ENCODE measurements at regions not wholly inside any gene's neighbourhood (a gene's known extent, or its start where the extent isn't known, plus 50 kb on each side); places are given as distances from the start of the nearest gene placed in this dataset.

GRCh38 chr9:86772635-86772993, 174.7 kb downstream of the GAS1 start (continued):
- no peak for TF ChIP-seq AHDC1 (CRISPR knock-in tag; IDR thresholded peaks at IDR 0.05; ENCODE audit: borderline replicate concordance)
- no peak for TF ChIP-seq ZNF83 (CRISPR knock-in tag; IDR thresholded peaks at IDR 0.05; ENCODE audit: borderline replicate concordance)
- TF ChIP-seq THAP9 (CRISPR knock-in tag; IDR thresholded peaks at IDR 0.05; ENCODE audit: borderline replicate concordance), result no peak

All from HepG2 (cell line).